ENCODE measurements at regions not wholly inside any gene's neighbourhood (a gene's known extent, or its start where the extent isn't known, plus 50 kb on each side); places are given as distances from the start of the nearest gene placed in this dataset.

GRCh38 chr16:29315046-29315445 is 91.5 kb downstream of the NPIPB11 start:
- TF ChIP-seq CTCF (IDR thresholded peaks at IDR 0.05; ENCODE audit: poor library complexity, severe bottlenecking) = no peak
- no peak for TF ChIP-seq EP300 (conservative IDR thresholded peaks at IDR 0.05; ENCODE audit: poor library complexity, severe bottlenecking)
- no peak for TF ChIP-seq EZH2 (IDR thresholded peaks at IDR 0.05; ENCODE audit: borderline replicate concordance, insufficient read depth, low read length, poor library complexity, severe bottlenecking)
- TF ChIP-seq REST (IDR thresholded peaks at IDR 0.05; ENCODE audit: borderline replicate concordance) = no peak
- TF ChIP-seq TAF1 (IDR thresholded peaks at IDR 0.05; ENCODE audit: low read depth) = no peak
- no peak for TF ChIP-seq POLR2AphosphoS5 (IDR thresholded peaks at IDR 0.05)
- TF ChIP-seq MXI1 (conservative IDR thresholded peaks at IDR 0.05; ENCODE audit: poor library complexity, severe bottlenecking) = no peak
